ENCODE measurements at regions not wholly inside any gene's neighbourhood (a gene's known extent, or its start where the extent isn't known, plus 50 kb on each side); places are given as distances from the start of the nearest gene placed in this dataset.

DNA sequence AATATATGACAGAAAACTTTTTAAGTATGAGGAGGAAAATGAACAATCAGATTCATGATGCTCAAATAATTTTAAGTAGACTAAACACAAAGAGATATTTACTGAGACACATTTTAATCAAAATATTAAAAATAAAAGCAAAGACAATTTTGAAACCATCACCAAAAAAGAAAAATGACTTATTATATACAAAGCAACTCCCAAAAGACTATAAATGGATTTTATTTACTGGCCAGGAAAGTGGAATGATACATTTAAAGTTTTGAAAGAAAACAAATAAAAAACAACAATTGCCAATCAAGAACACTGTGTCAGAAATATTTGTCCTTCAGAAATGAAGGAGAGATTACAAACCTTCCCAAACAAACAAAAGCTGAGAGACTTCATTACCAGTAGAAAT is 968.5 kb upstream of the CELF4 start:
- Histone ChIP-seq H3K9me3 (peaks cover 0 to 32% of the 10 kb centered on the region in 2 donors), H3K36me3 (no peaks in the 10 kb centered on the region), H3K4me3 (no peak overlapping the region), H3K27me3 (no peaks in the 10 kb centered on the region), H3K27ac (no peak overlapping the region), H3K4me1 (no peaks in the 10 kb centered on the region)
- TF ChIP-seq POLR2A (IDR thresholded peaks at IDR 0.05) (no peak), POLR2AphosphoS5 (IDR thresholded peaks at IDR 0.05) (no peak)
- TF ChIP-seq, protein P1, sequence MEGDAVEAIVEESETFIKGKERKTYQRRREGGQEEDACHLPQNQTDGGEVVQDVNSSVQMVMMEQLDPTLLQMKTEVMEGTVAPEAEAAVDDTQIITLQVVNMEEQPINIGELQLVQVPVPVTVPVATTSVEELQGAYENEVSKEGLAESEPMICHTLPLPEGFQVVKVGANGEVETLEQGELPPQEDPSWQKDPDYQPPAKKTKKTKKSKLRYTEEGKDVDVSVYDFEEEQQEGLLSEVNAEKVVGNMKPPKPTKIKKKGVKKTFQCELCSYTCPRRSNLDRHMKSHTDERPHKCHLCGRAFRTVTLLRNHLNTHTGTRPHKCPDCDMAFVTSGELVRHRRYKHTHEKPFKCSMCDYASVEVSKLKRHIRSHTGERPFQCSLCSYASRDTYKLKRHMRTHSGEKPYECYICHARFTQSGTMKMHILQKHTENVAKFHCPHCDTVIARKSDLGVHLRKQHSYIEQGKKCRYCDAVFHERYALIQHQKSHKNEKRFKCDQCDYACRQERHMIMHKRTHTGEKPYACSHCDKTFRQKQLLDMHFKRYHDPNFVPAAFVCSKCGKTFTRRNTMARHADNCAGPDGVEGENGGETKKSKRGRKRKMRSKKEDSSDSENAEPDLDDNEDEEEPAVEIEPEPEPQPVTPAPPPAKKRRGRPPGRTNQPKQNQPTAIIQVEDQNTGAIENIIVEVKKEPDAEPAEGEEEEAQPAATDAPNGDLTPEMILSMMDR (IDR thresholded peaks at IDR 0.05), result no peak
- intact Hi-C loops (cut with DNase I; ENCODE audit: low total_unique reads), result no loop called here
- DNase-seq (ENCODE audit: low spot score in 2 of 2), result no peak

DNA sequence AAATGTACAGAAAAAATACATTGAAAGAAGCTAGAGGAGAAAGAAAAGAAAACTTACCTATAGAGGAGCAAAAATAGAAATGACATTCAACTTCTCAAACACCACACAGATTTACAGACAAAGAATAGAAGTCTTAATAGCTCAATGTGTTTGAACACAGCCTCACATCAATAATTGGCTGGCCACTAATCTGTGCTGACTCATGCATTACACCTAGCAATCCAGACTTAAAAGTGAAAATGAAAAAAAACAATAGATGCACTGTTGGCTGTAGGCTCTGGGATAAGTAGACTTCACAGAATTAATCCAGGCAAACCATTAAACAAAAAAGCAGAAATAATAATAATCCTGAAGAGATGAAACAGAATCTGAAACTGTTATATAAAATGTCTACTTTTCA is 961.3 kb upstream of the CELF4 start:
- H3K27me3 ChIP-seq, result no peaks in the 10 kb centered on the region
- no peaks in the 10 kb centered on the region for H3K36me3 ChIP-seq
- H3K27ac ChIP-seq, result no peak overlapping the region
- H3K9me3 ChIP-seq, result no peaks in the 10 kb centered on the region
- TF ChIP-seq POLR2AphosphoS5 (IDR thresholded peaks at IDR 0.05) (no peak), POLR2A (IDR thresholded peaks at IDR 0.05) (no peak)
- TF ChIP-seq, protein P1 (IDR thresholded peaks at IDR 0.05), result no peak
- H3K4me3 ChIP-seq, result no peak overlapping the region
- intact Hi-C loops (cut with DNase I; ENCODE audit: low total_unique reads), result no loop called here
- no peak for DNase-seq (ENCODE audit: low spot score in 2 of 2)
- H3K4me1 ChIP-seq, result no peaks in the 10 kb centered on the region

DNA sequence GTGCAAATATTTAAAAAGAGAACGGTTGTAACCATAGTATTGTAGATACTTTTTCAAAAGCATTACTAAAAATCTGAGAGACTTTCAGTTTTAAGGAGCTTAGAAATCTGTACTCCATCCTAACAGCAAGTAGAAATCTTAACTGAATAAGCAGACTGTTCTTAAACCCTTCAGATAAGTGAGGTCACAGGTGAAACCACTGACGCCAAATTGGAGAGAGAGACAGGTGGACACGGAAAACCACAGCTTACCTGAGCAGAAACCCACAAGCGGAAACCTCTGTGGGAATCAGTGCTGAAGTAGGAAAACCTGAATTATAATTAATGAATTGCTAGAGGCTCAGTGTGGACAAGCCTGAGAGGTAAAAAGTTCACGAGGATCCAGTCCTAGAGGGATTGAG is 959.4 kb upstream of the CELF4 start:
- H3K27ac ChIP-seq, result no peak overlapping the region
- intact Hi-C loops (cut with DNase I; ENCODE audit: low total_unique reads), result no loop called here
- H3K36me3 ChIP-seq, result no peaks in the 10 kb centered on the region
- no peak overlapping the region for H3K4me3 ChIP-seq
- TF ChIP-seq, protein P1 (IDR thresholded peaks at IDR 0.05), result no peak
- TF ChIP-seq POLR2A (IDR thresholded peaks at IDR 0.05), result no peak
- TF ChIP-seq POLR2AphosphoS5 (IDR thresholded peaks at IDR 0.05), result no peak
- no peaks in the 10 kb centered on the region for H3K4me1 ChIP-seq
- no peak for DNase-seq (ENCODE audit: low spot score in 2 of 2)
- no peaks in the 10 kb centered on the region for H3K9me3 ChIP-seq
- H3K27me3 ChIP-seq, result no peaks in the 10 kb centered on the region

DNA sequence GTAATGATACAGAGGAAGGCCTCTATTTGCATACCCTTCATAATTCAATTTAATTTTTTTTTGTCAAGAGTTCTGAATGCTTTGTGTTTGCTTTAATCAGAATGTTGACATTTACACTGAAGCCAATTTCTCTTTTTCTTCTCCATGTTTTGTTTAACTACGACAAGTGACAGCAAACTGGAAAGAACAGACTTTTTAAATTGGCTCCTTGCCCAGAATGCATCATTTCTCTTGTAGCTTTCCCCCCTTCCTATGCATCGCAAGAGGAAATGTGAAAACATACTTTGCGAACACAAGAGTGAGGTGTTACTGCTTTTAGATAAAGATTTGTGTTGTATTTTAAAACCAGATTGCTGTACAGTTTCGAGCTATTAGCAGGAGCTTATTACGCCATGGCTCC is 955.2 kb upstream of the CELF4 start:
- TF ChIP-seq POLR2AphosphoS5 (IDR thresholded peaks at IDR 0.05), result no peak
- TF ChIP-seq, protein P1 (IDR thresholded peaks at IDR 0.05), result no peak
- TF ChIP-seq POLR2A (IDR thresholded peaks at IDR 0.05), result no peak
- Histone ChIP-seq H3K4me1 (no peaks in the 10 kb centered on the region), H3K27ac (no peak overlapping the region), H3K36me3 (no peaks in the 10 kb centered on the region), H3K27me3 (no peaks in the 10 kb centered on the region), H3K9me3 (no peaks in the 10 kb centered on the region), H3K4me3 (no peak overlapping the region)
- DNase-seq (ENCODE audit: low spot score in 2 of 2), result no peak
- intact Hi-C loops (cut with DNase I; ENCODE audit: low total_unique reads), result no loop called here

DNA sequence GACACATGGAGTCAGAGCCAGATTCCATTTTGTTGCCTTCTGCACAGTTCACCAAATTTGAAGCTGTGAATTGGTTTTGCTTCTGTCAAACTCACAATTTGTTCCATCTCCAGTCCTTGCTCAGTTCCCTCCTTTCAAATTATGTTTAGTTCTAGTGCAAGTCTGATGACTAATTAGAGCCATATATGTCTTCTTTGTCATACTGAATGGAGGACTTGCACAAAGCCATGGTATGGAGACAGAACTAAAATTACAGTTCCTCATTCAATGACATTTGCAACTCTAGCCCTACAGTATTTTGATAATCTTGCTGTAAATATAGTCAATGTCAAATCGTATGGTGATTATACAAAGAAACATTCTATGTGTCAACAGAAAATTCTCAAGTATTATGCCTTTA is 936.9 kb upstream of the CELF4 start:
- intact Hi-C loops (cut with DNase I; ENCODE audit: low total_unique reads), result no loop called here
- TF ChIP-seq POLR2A (IDR thresholded peaks at IDR 0.05) (no peak), POLR2AphosphoS5 (IDR thresholded peaks at IDR 0.05) (no peak)
- TF ChIP-seq, protein P1 (IDR thresholded peaks at IDR 0.05), result no peak
- no peaks in the 10 kb centered on the region for H3K4me1 ChIP-seq
- no peaks in the 10 kb centered on the region for H3K27me3 ChIP-seq
- H3K9me3 ChIP-seq, result no peaks in the 10 kb centered on the region
- H3K27ac ChIP-seq, result no peak overlapping the region
- H3K36me3 ChIP-seq, result no peaks in the 10 kb centered on the region
- H3K4me3 ChIP-seq, result no peak overlapping the region
- no peak for DNase-seq (ENCODE audit: low spot score in 2 of 2)
